H1 (cell line): ENCODE measurements at regions not wholly inside any gene's neighbourhood (a gene's known extent, or its start where the extent isn't known, plus 50 kb on each side); places are given as distances from the start of the nearest gene placed in this dataset.

Source experiments
- CTCF ChIA-PET: fragments of 300-600 bp; sonication (Branson Sonifier 250); formaldehyde crosslinking; loops from one replicate; lab custom pipeline; 2021; ENCODE audit not compliant: partially characterized antibody; lab: Charles Lee
- POLR2A ChIA-PET: fragments of 300-600 bp; sonication (Branson Sonifier 250); formaldehyde crosslinking; loops from one replicate; lab custom pipeline; 2021; ENCODE audit warnings: inconsistent platforms; ENCODE audit not compliant: partially characterized antibody; lab: Charles Lee
- DNase-seq, 2 experiments: peaks; one replicate each; pipeline versions ENCODE4 v3.0.0 to v3.0.0-alpha.2; 2010 to 2022; ENCODE audit warnings: low spot score in 2 of 2, low read depth in 1 of 2, mixed read lengths in 1 of 2
- FAIRE-seq: peaks from 2 replicates; lab custom pipeline; 2011; peaks lifted over from hg19 to GRCh38; lab: Jason Lieb, UNC
- H2AFZ ChIP-seq: 2 replicates; pipeline ENCODE4 v1.8.1; 2012; ENCODE audit warnings: low read length, inconsistent platforms
- H2AK5ac ChIP-seq: 2 replicates; pipeline ENCODE4 v1.6.1; 2013; ENCODE audit warnings: low read depth, low read length
- H2BK120ac ChIP-seq: replicated peaks from 2 replicates; pipeline ENCODE3; 2013; ENCODE audit warnings: low read depth, low read length, inconsistent platforms
- H2BK12ac ChIP-seq: 2 replicates; pipeline ENCODE4 v1.6.1; 2013; ENCODE audit warnings: low read depth, low read length
- H2BK15ac ChIP-seq: 2 replicates; pipeline ENCODE4 v1.6.1; 2013; ENCODE audit warnings: low read length
- H2BK20ac ChIP-seq: 2 replicates; pipeline ENCODE4 v1.6.1; 2013; ENCODE audit warnings: low read length
- H2BK5ac ChIP-seq: 2 replicates; pipeline ENCODE4 v1.6.1; 2013; ENCODE audit warnings: low read depth, low read length
- H3K14ac ChIP-seq: 2 replicates; pipeline ENCODE4 v1.6.1; 2013; ENCODE audit warnings: inconsistent platforms; ENCODE audit not compliant: insufficient read length
- H3K18ac ChIP-seq: 2 replicates; pipeline ENCODE4 v1.6.1; 2013; ENCODE audit warnings: low read length; ENCODE audit errors: extremely low read depth
- H3K23ac ChIP-seq: 2 replicates; pipeline ENCODE4 v1.6.1; 2013; ENCODE audit warnings: inconsistent platforms; ENCODE audit not compliant: insufficient read length
- H3K23me2 ChIP-seq: 2 replicates; pipeline ENCODE4 v1.6.1; 2013; ENCODE audit warnings: low read depth, low read length
- H3K27ac ChIP-seq: 2 replicates; pipeline ENCODE4 v1.6.1; 2011; ENCODE audit warnings: low read depth, low read length, inconsistent platforms
- H3K27me3 ChIP-seq, 4 experiments: replicated peaks in 1 of 4; 1 replicate in 1 of 4; 2 replicates in 3 of 4; pipeline versions ENCODE4 v1.6.1 to v1.8.1; 2011 to 2013; ENCODE audit warnings: low read length in 3 of 4, mild to moderate bottlenecking in 3 of 4, inconsistent platforms in 2 of 4, mixed read lengths in 2 of 4, moderate library complexity in 1 of 4; ENCODE audit not compliant: control insufficient read depth in 3 of 4, insufficient read depth in 3 of 4; ENCODE audit errors: extremely low read depth in 1 of 4
- H3K36me3 ChIP-seq, 4 experiments: 2 replicates each; pipeline versions ENCODE4 v1.6.1 to v1.8.1; 2011 to 2013; ENCODE audit warnings: mild to moderate bottlenecking in 4 of 4, low read length in 3 of 4, moderate library complexity in 2 of 4, control low read depth in 1 of 4, inconsistent platforms in 1 of 4; ENCODE audit not compliant: insufficient read depth in 4 of 4, control insufficient read depth in 2 of 4
- H3K4ac ChIP-seq: replicated peaks from 2 replicates; pipeline ENCODE3; 2013; ENCODE audit warnings: low read length, low read depth, mixed read lengths, inconsistent platforms; ENCODE audit not compliant: insufficient read length
- H3K4me1 ChIP-seq, 4 experiments: replicated peaks in 1 of 4; 1 replicate in 1 of 4; 2 replicates in 3 of 4; pipeline versions ENCODE4 v1.6.1 to v1.8.1; 2011 to 2013; ENCODE audit warnings: low read length in 3 of 4, inconsistent platforms in 2 of 4, mixed read lengths in 1 of 4; ENCODE audit not compliant: insufficient read depth in 4 of 4, control insufficient read depth in 3 of 4
- H3K4me2 ChIP-seq, 2 experiments: 2 replicates each; pipeline versions ENCODE4 v1.6.1 to v1.8.1; 2011 to 2013; ENCODE audit warnings: low read depth in 2 of 2, low read length in 2 of 2, control low read depth in 1 of 2, inconsistent platforms in 1 of 2, mild to moderate bottlenecking in 1 of 2; ENCODE audit not compliant: insufficient read depth in 1 of 2
- H3K4me3 ChIP-seq, 4 experiments: fragments of 200-600, 300-600 bp in 1 of 4; sonication (generic), shearing (Covaris generic), sonication (Bioruptor Twin) in 1 of 4; 2 replicates each; pipeline versions ENCODE4 v1.5.1 to v1.8.1; 2011 to 2016; ENCODE audit warnings: low read length in 4 of 4, low read depth in 3 of 4, control low read depth in 2 of 4, inconsistent platforms in 2 of 4, mild to moderate bottlenecking in 2 of 4, mixed read lengths in 1 of 4, moderate library complexity in 1 of 4; ENCODE audit not compliant: insufficient read depth in 2 of 4; ENCODE audit errors: extremely low read depth in 1 of 4
- H3K56ac ChIP-seq: replicated peaks from 2 replicates; pipeline ENCODE3; 2013; ENCODE audit warnings: low read depth, mild to moderate bottlenecking, mixed read lengths, low read length, inconsistent platforms; ENCODE audit not compliant: insufficient read length
- H3K79me1 ChIP-seq: 2 replicates; pipeline ENCODE4 v1.6.1; 2013; ENCODE audit warnings: low read depth, low read length, control low read depth
- H3K79me2 ChIP-seq, 2 experiments: 2 replicates each; pipeline versions ENCODE4 v1.6.1 to v1.8.1; 2012 to 2013; ENCODE audit warnings: low read length in 2 of 2, mild to moderate bottlenecking in 2 of 2, inconsistent platforms in 1 of 2; ENCODE audit not compliant: insufficient read depth in 2 of 2, control insufficient read depth in 1 of 2
- H3K9ac ChIP-seq, 4 experiments: replicated peaks in 1 of 4; 1 replicate in 1 of 4; 2 replicates in 3 of 4; pipeline versions ENCODE4 v1.6.1 to v1.8.1; 2011 to 2013; ENCODE audit warnings: low read depth in 3 of 4, low read length in 3 of 4, control low read depth in 2 of 4, mild to moderate bottlenecking in 2 of 4, moderate library complexity in 2 of 4, inconsistent platforms in 1 of 4; ENCODE audit errors: extremely low read depth in 1 of 4
- H3K9me3 ChIP-seq, 2 experiments: 2 replicates each; pipeline versions ENCODE4 v1.6.1 to v1.8.1; 2012 to 2013; ENCODE audit warnings: mild to moderate bottlenecking in 2 of 2, moderate library complexity in 2 of 2, control low read depth in 1 of 2, inconsistent platforms in 1 of 2, low read depth in 1 of 2, low read length in 1 of 2, mixed read lengths in 1 of 2; ENCODE audit not compliant: insufficient read depth in 2 of 2
- H4K20me1 ChIP-seq, 2 experiments: replicated peaks in 1 of 2; 2 replicates each; pipeline versions ENCODE3 to v1.8.1; 2011 to 2013; ENCODE audit warnings: inconsistent platforms in 2 of 2, low read length in 2 of 2, mild to moderate bottlenecking in 1 of 2; ENCODE audit not compliant: insufficient read depth in 2 of 2, control insufficient read depth in 1 of 2
- H4K5ac ChIP-seq: 2 replicates; pipeline ENCODE4 v1.6.1; 2013; ENCODE audit warnings: low read length, low read depth, mixed read lengths, inconsistent platforms; ENCODE audit not compliant: insufficient read length
- H4K8ac ChIP-seq: 2 replicates; pipeline ENCODE4 v1.8.0; 2013; ENCODE audit warnings: mild to moderate bottlenecking, moderate library complexity, low read length, inconsistent platforms; ENCODE audit not compliant: insufficient read depth; ENCODE audit errors: extremely low read depth
- H4K91ac ChIP-seq: replicated peaks from 2 replicates; pipeline ENCODE3; 2013; ENCODE audit warnings: low read length, mixed read lengths, inconsistent platforms; ENCODE audit not compliant: insufficient read length
- EP300 ChIP-seq, 2 experiments: IDR thresholded peaks; 1 replicate in 1 of 2; 2 replicates in 1 of 2; pipeline ENCODE4 v1.6.1; 2011 to 2012; ENCODE audit warnings: low read depth in 2 of 2, low read length in 2 of 2, mild to moderate bottlenecking in 2 of 2, borderline replicate concordance in 1 of 2, inconsistent platforms in 1 of 2, moderate library complexity in 1 of 2
- MAFK ChIP-seq: IDR thresholded peaks from 2 replicates; pipeline ENCODE4 v1.6.1; 2012; ENCODE audit warnings: low read depth, mild to moderate bottlenecking, improper control_type of control experiment, low read length
- SIX5 ChIP-seq: IDR thresholded peaks from 2 replicates; pipeline ENCODE4 v1.6.1; 2011; ENCODE audit warnings: mild to moderate bottlenecking, low read depth, low read length
- WGBS, 2 experiments: shearing (Covaris generic) in 1 of 2; methylation state at CpG; one replicate each; pipeline versions ENCODE4 v1.1.6 to v1.1.7; 2013 to 2015; ENCODE audit warnings: low lambda C conversion rate in 2 of 2, mixed read lengths in 2 of 2, inconsistent platforms in 1 of 2, low coverage in 1 of 2, missing lambda C conversion rate in 1 of 2; ENCODE audit not compliant: insufficient replicate concordance in 2 of 2, insufficient coverage in 1 of 2, insufficient read length in 1 of 2; ENCODE audit errors: extremely low coverage in 1 of 2, missing lambda C conversion rate in 1 of 2; 5-methylcytosine and 5-hydroxymethylcytosine counted together

DNA sequence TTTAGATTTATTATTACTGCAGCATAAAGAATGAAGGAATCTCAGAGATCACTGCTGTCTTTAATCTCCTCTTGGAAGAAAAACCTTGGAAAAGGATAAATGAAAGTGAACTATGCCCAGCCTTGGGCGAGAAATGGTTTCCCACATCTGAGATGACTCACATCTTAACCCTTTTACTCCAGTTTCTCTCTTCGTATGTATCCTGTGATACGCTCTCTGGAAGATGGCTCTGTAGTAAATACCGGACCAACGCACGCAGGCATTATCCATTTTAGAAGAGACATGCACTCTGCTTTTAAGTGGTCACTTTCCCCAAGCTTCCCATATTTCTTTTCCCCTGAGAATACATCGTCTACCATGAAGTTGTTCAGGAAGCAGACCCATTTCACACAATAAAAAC, 207.3 kb upstream of the BMPER start:
- Histone ChIP-seq H4K5ac (no peak overlapping the region), H3K4me3 (no peak overlapping the region), H3K27ac (no peak overlapping the region), H4K20me1 (no peaks in the 10 kb centered on the region), H3K18ac (no peak overlapping the region), H3K4me1 (no peaks in the 10 kb centered on the region), H3K9ac (no peak overlapping the region), H2BK5ac (no peak overlapping the region), H3K4ac (no peak overlapping the region), H3K23ac (no peak overlapping the region), H3K36me3 (peaks cover 0 to 13% (median 0%) of the 10 kb centered on the region in 4 experiments; a peak in 4 of 8 replicates), H3K9me3 (peaks cover 10 to 24% of the 10 kb centered on the region in 2 experiments), H2BK120ac (no peak overlapping the region), H3K23me2 (no peaks in the 10 kb centered on the region), H4K91ac (no peak overlapping the region), H2AFZ (no peak overlapping the region), H3K27me3 (0 out of 7 replicates have a peak, but pooled peaks cover 0 to 3% (median 0%) of the 10 kb centered on the region in 4 experiments), H2BK15ac (no peak overlapping the region), H3K14ac (no peak overlapping the region), H3K79me1 (no peaks in the 10 kb centered on the region), H3K79me2 (no peaks in the 10 kb centered on the region), H2AK5ac (no peak overlapping the region), H2BK20ac (no peak overlapping the region), H4K8ac (no peak overlapping the region), H3K4me2 (no peak overlapping the region), H3K56ac (no peak overlapping the region), H2BK12ac (no peak overlapping the region)
- CTCF ChIA-PET = interaction anchor here (1.5 kb wide), 1 partner anchor 16 kb away, joined by 4 read pairs; no protein-coding TSS in a partner anchor
- FAIRE-seq = no peak
- POLR2A ChIA-PET = interaction anchor here (1.0 kb wide), 1 partner anchor 9 kb away, joined by 3 read pairs; no protein-coding TSS in a partner anchor
- DNase-seq = no peak
- no peak for TF ChIP-seq EP300 (IDR thresholded peaks at IDR 0.05; ENCODE audit: borderline replicate concordance in 1 of 2, low read depth in 2 of 2, low read length in 2 of 2)
- no peak for TF ChIP-seq SIX5
- TF ChIP-seq MAFK = no peak
- 87% methylated on average over 7 of the region's 7 CpGs; no CpG with 5 or more reads in 1 of the 2 experiments for WGBS, 2 experiments
